Neutrophil (primary cell): ENCODE measurements at regions not wholly inside any gene's neighbourhood (a gene's known extent, or its start where the extent isn't known, plus 50 kb on each side); places are given as distances from the start of the nearest gene placed in this dataset.

Experiments
- H3K27ac ChIP-seq: fragments of 200-600 bp; sonication (generic); 2 replicates; pipeline ENCODE4 v1.5.1; 2016; ENCODE audit warnings: mild to moderate bottlenecking, moderate library complexity
- H3K27me3 ChIP-seq: fragments of 200-600 bp; sonication (generic); 2 replicates; pipeline ENCODE4 v1.6.0; 2016; ENCODE audit warnings: mild to moderate bottlenecking
- H3K36me3 ChIP-seq: fragments of 200-600 bp; sonication (generic); 2 replicates; pipeline ENCODE4 v1.5.1; 2017
- H3K4me1 ChIP-seq, 2 experiments: fragments of 200-600 bp in 1 of 2; sonication (generic) in 1 of 2; 1 replicate in 1 of 2; 2 replicates in 1 of 2; pipeline versions ENCODE4 v1.5.1 to v1.6.1; 2013 to 2016; ENCODE audit warnings: low read depth in 1 of 2, low read length in 1 of 2, mild to moderate bottlenecking in 1 of 2, moderate library complexity in 1 of 2; ENCODE audit not compliant: control insufficient read depth in 1 of 2, insufficient read depth in 1 of 2
- H3K4me3 ChIP-seq, 2 experiments: fragments of 200-600 bp in 1 of 2; sonication (generic) in 1 of 2; 1 replicate in 1 of 2; 2 replicates in 1 of 2; pipeline ENCODE4 v1.5.1; 2013 to 2016; ENCODE audit warnings: low read depth in 1 of 2, low read length in 1 of 2, mild to moderate bottlenecking in 1 of 2, moderate library complexity in 1 of 2
- H3K9me3 ChIP-seq: fragments of 200-600 bp; sonication (generic); 2 replicates; pipeline ENCODE4 v1.5.1; 2016
- TF ChIP-seq, protein P1 (sequence below): fragments of 200-600 bp; sonication (generic); IDR thresholded peaks from 2 replicates; pipeline ENCODE4 v1.5.1; 2016; ENCODE audit warnings: antibody characterized with exemption

DNA sequence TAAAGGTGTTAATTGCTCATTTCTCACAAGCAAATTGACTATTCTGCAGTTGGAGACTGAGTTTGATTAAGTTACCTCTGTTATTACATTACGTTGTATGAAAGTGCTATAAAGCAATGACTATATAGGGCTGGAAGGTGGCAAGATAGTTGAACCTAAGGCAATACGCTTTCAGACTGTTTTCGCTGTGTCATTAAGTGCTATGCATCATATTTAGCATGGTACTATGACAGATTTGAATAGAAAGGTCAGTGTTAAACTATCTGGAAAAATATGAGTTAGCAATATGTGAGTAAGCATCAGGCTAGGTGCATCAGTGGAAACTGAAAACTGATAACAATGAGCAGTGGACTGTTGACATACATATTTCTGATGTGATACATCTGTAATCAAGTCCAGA lies 206.0 kb upstream of the ARHGAP24 start:
- no peaks in the 10 kb centered on the region for H3K4me1 ChIP-seq
- no peaks in the 10 kb centered on the region for H3K9me3 ChIP-seq
- H3K4me3 ChIP-seq: no peak overlapping the region
- no peaks in the 10 kb centered on the region for H3K36me3 ChIP-seq
- H3K27ac ChIP-seq: no peak overlapping the region
- H3K27me3 ChIP-seq: no peaks in the 10 kb centered on the region
- TF ChIP-seq, protein P1, sequence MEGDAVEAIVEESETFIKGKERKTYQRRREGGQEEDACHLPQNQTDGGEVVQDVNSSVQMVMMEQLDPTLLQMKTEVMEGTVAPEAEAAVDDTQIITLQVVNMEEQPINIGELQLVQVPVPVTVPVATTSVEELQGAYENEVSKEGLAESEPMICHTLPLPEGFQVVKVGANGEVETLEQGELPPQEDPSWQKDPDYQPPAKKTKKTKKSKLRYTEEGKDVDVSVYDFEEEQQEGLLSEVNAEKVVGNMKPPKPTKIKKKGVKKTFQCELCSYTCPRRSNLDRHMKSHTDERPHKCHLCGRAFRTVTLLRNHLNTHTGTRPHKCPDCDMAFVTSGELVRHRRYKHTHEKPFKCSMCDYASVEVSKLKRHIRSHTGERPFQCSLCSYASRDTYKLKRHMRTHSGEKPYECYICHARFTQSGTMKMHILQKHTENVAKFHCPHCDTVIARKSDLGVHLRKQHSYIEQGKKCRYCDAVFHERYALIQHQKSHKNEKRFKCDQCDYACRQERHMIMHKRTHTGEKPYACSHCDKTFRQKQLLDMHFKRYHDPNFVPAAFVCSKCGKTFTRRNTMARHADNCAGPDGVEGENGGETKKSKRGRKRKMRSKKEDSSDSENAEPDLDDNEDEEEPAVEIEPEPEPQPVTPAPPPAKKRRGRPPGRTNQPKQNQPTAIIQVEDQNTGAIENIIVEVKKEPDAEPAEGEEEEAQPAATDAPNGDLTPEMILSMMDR: no peak

DNA sequence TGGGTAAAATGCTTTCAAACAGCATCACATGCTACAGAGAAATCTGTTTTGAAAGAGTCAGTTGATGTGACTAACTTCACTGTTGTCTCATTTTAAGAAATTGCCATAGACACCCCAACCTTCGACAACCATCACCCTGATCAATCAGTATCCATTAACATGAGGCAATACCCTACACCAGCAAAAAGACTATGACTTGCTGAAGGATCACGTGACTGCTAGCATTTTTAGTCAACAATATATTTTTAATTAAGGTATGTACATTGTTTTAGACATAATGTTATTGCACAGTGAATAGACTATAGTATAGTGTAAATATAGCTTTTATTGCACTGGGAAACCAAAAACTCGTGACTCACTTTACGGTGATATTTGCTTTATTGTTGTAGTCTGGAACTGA lies 200.0 kb upstream of the ARHGAP24 start:
- Histone ChIP-seq H3K4me1 (no peaks in the 10 kb centered on the region), H3K36me3 (no peaks in the 10 kb centered on the region), H3K27me3 (no peaks in the 10 kb centered on the region), H3K27ac (no peak overlapping the region), H3K4me3 (no peak overlapping the region), H3K9me3 (no peaks in the 10 kb centered on the region)
- TF ChIP-seq, protein P1: no peak

DNA sequence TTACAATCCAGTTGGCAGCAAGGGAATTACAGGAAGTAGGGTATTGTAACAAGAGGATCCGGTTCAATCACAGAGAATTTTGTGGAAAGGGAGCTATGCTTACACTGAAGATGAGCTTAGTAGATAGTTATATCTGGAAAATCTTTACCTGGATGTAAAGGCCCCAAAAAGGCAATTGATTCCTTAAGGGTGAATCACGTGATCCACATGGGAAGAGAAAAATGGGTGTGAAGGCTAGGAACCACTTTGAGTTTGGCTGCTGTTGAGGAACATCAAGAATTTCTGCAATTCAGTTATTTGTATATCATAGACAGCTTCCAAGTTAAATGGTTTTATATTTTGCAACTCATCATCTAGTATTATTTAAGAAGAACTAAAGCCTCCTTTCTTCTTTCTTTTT lies 194.0 kb upstream of the ARHGAP24 start:
- no peaks in the 10 kb centered on the region for H3K36me3 ChIP-seq
- no peaks in the 10 kb centered on the region for H3K9me3 ChIP-seq
- H3K4me1 ChIP-seq: no peaks in the 10 kb centered on the region
- no peak overlapping the region for H3K27ac ChIP-seq
- no peaks in the 10 kb centered on the region for H3K27me3 ChIP-seq
- no peak overlapping the region for H3K4me3 ChIP-seq
- TF ChIP-seq, protein P1: no peak

DNA sequence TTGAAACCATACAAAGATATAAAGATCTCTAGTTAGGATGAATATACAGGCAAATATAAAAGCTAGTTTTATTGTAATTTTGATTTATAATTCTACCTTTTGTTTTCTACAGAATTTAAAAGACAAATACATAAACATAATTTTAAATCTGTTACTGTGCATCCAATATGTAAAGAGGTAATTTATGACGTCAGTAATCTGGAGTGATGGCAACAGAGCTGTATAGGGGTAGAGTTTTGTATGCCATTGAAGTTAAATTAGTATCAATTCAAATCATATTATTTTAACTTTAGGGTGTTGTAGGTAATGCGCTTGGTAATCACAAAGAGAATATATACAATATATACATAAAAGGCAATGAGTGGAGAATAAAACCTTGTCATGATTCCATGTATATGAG lies 183.7 kb upstream of the ARHGAP24 start:
- no peaks in the 10 kb centered on the region for H3K4me1 ChIP-seq
- H3K9me3 ChIP-seq: no peaks in the 10 kb centered on the region
- H3K27ac ChIP-seq: no peak overlapping the region
- H3K4me3 ChIP-seq: no peak overlapping the region
- H3K36me3 ChIP-seq: no peaks in the 10 kb centered on the region
- TF ChIP-seq, protein P1: no peak
- no peaks in the 10 kb centered on the region for H3K27me3 ChIP-seq

DNA sequence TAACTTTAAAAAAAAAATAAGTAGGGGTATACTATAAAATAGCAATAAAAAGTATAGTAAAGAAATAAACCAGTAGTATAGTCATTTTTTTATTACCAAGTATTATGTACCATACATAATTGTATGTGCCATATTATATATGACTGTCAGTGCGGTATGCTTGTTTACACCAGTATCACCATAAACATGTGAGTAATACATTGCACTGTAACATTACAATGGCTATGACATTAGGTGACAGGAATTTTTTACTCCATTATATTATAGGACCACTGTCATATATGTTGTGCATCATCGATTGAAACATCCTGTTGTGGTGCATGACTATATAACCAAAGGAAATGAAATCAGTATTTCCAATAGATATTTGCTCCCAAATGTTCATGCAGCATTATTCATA lies 176.9 kb upstream of the ARHGAP24 start:
- Histone ChIP-seq H3K9me3 (no peaks in the 10 kb centered on the region), H3K4me1 (no peaks in the 10 kb centered on the region), H3K27me3 (no peaks in the 10 kb centered on the region), H3K4me3 (no peak overlapping the region), H3K27ac (no peak overlapping the region), H3K36me3 (no peaks in the 10 kb centered on the region)
- TF ChIP-seq, protein P1: no peak

DNA sequence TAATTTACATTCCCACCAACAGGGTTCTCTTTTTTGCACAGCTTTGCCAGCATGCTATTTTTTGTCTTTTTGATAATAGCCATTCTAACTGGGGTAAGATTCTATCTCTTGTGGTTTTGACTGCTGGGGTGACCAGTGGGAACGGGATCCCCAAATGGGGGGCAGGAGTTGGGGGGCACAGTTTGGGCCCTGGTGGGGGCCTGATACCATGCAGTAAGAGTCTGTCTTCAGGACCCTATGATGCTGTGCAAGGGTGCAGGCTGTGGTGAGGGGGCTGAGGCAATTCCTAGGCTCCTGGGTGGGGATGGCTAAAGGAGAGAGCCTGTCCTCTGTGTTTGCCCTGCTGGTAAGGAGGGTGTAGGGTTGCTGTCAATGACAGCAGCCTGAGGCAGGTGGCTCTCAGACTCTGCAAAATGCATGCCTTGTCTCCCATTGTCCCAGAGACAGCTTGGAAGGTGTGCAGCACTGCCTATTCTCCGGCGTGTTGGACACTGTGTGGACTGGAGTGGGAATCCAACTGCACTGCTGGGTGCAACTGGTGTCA lies 172.7 kb upstream of the ARHGAP24 start:
- H3K4me1 ChIP-seq: no peaks in the 10 kb centered on the region
- TF ChIP-seq, protein P1: no peak
- no peaks in the 10 kb centered on the region for H3K9me3 ChIP-seq
- H3K36me3 ChIP-seq: no peaks in the 10 kb centered on the region
- no peaks in the 10 kb centered on the region for H3K27me3 ChIP-seq
- no peak overlapping the region for H3K27ac ChIP-seq
- H3K4me3 ChIP-seq: no peak overlapping the region
